K562 (cell line): ENCODE measurements at regions not wholly inside any gene's neighbourhood (a gene's known extent, or its start where the extent isn't known, plus 50 kb on each side); places are given as distances from the start of the nearest gene placed in this dataset.

Source experiments
- ATAC-seq: fragments of 200-7000 bp; cut with Tn5 transposase; 3 replicates; pipeline ENCODE4 v1.9.1; 2020; ENCODE audit warnings: moderate library complexity
- BruUV-seq: library from RNA; stranded (reverse); fragments of 400-500 nt; replicated peaks from 2 replicates; lab custom pipeline; 2021; lab: Mats Ljungman, UMichigan
- CTCF ChIA-PET: fragments of 300-600 bp; formaldehyde crosslinking; extraction: SDS; loops from one replicate; lab custom pipeline; 2021; ENCODE audit warnings: low intra/inter-chr PET ratio; lab: Yijun Ruan, JAX
- POLR2A ChIA-PET: fragments of 300-600, 350-650 bp; sonication (Branson Sonifier 250); formaldehyde crosslinking; extraction: SDS; loops from one replicate; lab custom pipeline; 2021; ENCODE audit warnings: antibody characterized with exemption, inconsistent platforms; lab: Yijun Ruan, JAX
- DNase-seq, 4 experiments: peaks; one replicate each; pipeline versions ENCODE4 v3.0.0 to v3.0.0-alpha.2; 2011 to 2018; ENCODE audit warnings: low spot score in 3 of 4, mixed read lengths in 3 of 4; ENCODE audit errors: extremely low read depth in 1 of 4
- FAIRE-seq: peaks from 2 replicates; lab custom pipeline; 2011; peaks lifted over from hg19 to GRCh38; lab: Jason Lieb, UNC
- H2AFZ ChIP-seq: 2 replicates; pipeline ENCODE4 v1.6.0; 2011; ENCODE audit warnings: low read depth, low read length, control low read depth, inconsistent platforms
- H3K27ac ChIP-seq: fragments of 200-600 bp; 3 replicates; pipeline ENCODE4 v1.8.0; 2011; ENCODE audit warnings: low read depth, mild to moderate bottlenecking, control low read depth, inconsistent platforms, low read length, moderate library complexity, mixed read lengths; ENCODE audit errors: extremely low read depth
- H3K27me3 ChIP-seq, 2 experiments: fragments of 300-600 bp in 1 of 2; 2 replicates in 1 of 2; 3 replicates in 1 of 2; pipeline versions ENCODE4 v1.6.0 to v1.8.0; 2011; ENCODE audit warnings: inconsistent platforms in 2 of 2, low read length in 2 of 2, mild to moderate bottlenecking in 1 of 2, mixed read lengths in 1 of 2, moderate library complexity in 1 of 2; ENCODE audit not compliant: control insufficient read depth in 2 of 2, insufficient read depth in 2 of 2
- H3K36me3 ChIP-seq: fragments of 300-600 bp; 3 replicates; pipeline ENCODE4 v1.8.0; 2011; ENCODE audit warnings: mild to moderate bottlenecking, low read length, inconsistent platforms; ENCODE audit not compliant: control insufficient read depth, insufficient read depth
- H3K4me1 ChIP-seq, 2 experiments: fragments of 200-600 bp in 1 of 2; replicated peaks in 1 of 2; 2 replicates in 1 of 2; 3 replicates in 1 of 2; pipeline versions ENCODE4 v1.5.1 to v1.8.0; 2011; ENCODE audit warnings: inconsistent platforms in 2 of 2, low read length in 2 of 2, mild to moderate bottlenecking in 1 of 2, mixed read lengths in 1 of 2, moderate library complexity in 1 of 2; ENCODE audit not compliant: control insufficient read depth in 2 of 2, insufficient read depth in 2 of 2
- H3K4me2 ChIP-seq: 2 replicates; pipeline ENCODE4 v1.6.1; 2011; ENCODE audit warnings: low read length, control low read depth, inconsistent platforms, mixed read lengths; ENCODE audit not compliant: insufficient read depth
- H3K4me3 ChIP-seq: fragments of 200-600 bp; sonication (generic), shearing (Covaris generic); 2 replicates; pipeline ENCODE4 v1.5.1; 2016; ENCODE audit warnings: control low read depth, inconsistent platforms
- H3K79me2 ChIP-seq: fragments of 200-600 bp; 3 replicates; pipeline ENCODE4 v1.8.0; 2011; ENCODE audit warnings: low read length, inconsistent platforms; ENCODE audit not compliant: control insufficient read depth, insufficient read depth
- H3K9ac ChIP-seq, 2 experiments: 2 replicates each; pipeline versions ENCODE4 v1.6.0 to v1.6.1; 2011; ENCODE audit warnings: low read depth in 2 of 2, low read length in 2 of 2, control low read depth in 1 of 2, inconsistent platforms in 1 of 2, mild to moderate bottlenecking in 1 of 2, mixed read lengths in 1 of 2; ENCODE audit not compliant: insufficient read depth in 1 of 2
- H3K9me1 ChIP-seq: one replicate; pipeline ENCODE4 v1.6.0; 2011; ENCODE audit warnings: inconsistent platforms, mild to moderate bottlenecking, low read length, moderate library complexity; ENCODE audit not compliant: control insufficient read depth, insufficient read depth
- H3K9me3 ChIP-seq: replicated peaks from 2 replicates; pipeline ENCODE4 v1.5.1; 2011; ENCODE audit warnings: low read depth, low read length, inconsistent platforms; ENCODE audit not compliant: control insufficient read depth, insufficient read depth
- H4K20me1 ChIP-seq: replicated peaks from 2 replicates; pipeline ENCODE4 v1.6.1; 2011; ENCODE audit warnings: low read length, inconsistent platforms, mixed read lengths; ENCODE audit not compliant: control insufficient read depth, insufficient read depth
- BACH1 ChIP-seq: fragments of 200-800 bp; sonication (Bioruptor generic); IDR thresholded peaks from 2 replicates; pipeline ENCODE4 v1.6.1; 2016; ENCODE audit warnings: missing genetic modification characterization, missing compliant biosample characterization
- BRCA1 ChIP-seq, 2 experiments: fragments of 450-650 bp in 1 of 2; sonication (generic) in 1 of 2; formaldehyde crosslinking in 1 of 2; IDR thresholded peaks; 2 replicates each; pipeline versions ENCODE4 v1.5.0 to v1.6.1; 2017 to 2020; ENCODE audit warnings: mild to moderate bottlenecking in 1 of 2, missing genetic modification reagents in 1 of 2
- C11orf30 ChIP-seq: fragments of 450-650 bp; IDR thresholded peaks from 2 replicates; pipeline ENCODE4 v1.6.1; 2016; ENCODE audit warnings: low read depth, mild to moderate bottlenecking
- DIDO1 ChIP-seq: fragments of 450-650 bp; IDR thresholded peaks from 2 replicates; pipeline ENCODE4 v1.6.1; 2016; ENCODE audit warnings: low read depth, missing biosample characterization, missing genetic modification characterization
- EGR1 ChIP-seq: fragments of 450-650 bp; conservative IDR thresholded peaks from 2 replicates; pipeline ENCODE4 v1.6.1; 2017; ENCODE audit warnings: mild to moderate bottlenecking
- KDM2B ChIP-seq: fragments of 250-450 bp; sonication (Bioruptor Pico); IDR thresholded peaks from 2 replicates; pipeline ENCODE4 v1.8.0; 2021; ENCODE audit warnings: mild to moderate bottlenecking, moderate library complexity
- MCM5 ChIP-seq: fragments of 450-650 bp; IDR thresholded peaks from 2 replicates; pipeline ENCODE4 v1.6.1; 2016; ENCODE audit warnings: low read depth
- NR3C1 ChIP-seq: sonication (generic); formaldehyde crosslinking; IDR thresholded peaks from 2 replicates; pipeline ENCODE4 v1.8.1; 2022; ENCODE audit warnings: missing genetic modification reagents
- RHOXF2B ChIP-seq: fragments of 250-450 bp; sonication (Bioruptor Pico); conservative IDR thresholded peaks from 2 replicates; pipeline ENCODE4 v1.5.1; 2021
- SMAD1 ChIP-seq: fragments of 150-350 bp; IDR thresholded peaks from 2 replicates; pipeline ENCODE4 v1.6.1; 2014; ENCODE audit warnings: low read length, low read depth; ENCODE audit not compliant: partially characterized antibody
- ZNF133 ChIP-seq: fragments of 250-450 bp; sonication (Bioruptor Pico); IDR thresholded peaks from 2 replicates; pipeline ENCODE4 v1.4.0; 2020; ENCODE audit warnings: mild to moderate bottlenecking
- ZNF311 ChIP-seq: fragments of 250-450 bp; sonication (Bioruptor Pico); IDR thresholded peaks from 2 replicates; pipeline ENCODE4 v1.4.0; 2020; ENCODE audit warnings: mild to moderate bottlenecking, moderate library complexity
- ZNF316 ChIP-seq: fragments of 450-650 bp; IDR thresholded peaks from 2 replicates; pipeline ENCODE4 v1.6.1; 2016
- ZNF384 ChIP-seq: IDR thresholded peaks from 2 replicates; pipeline ENCODE4 v1.6.1; 2012; ENCODE audit warnings: low read depth, low read length, improper control_type of control experiment
- ZNF695 ChIP-seq: fragments of 450-650 bp; formaldehyde crosslinking; IDR thresholded peaks from 2 replicates; pipeline ENCODE4 v1.4.0; 2020; ENCODE audit warnings: mild to moderate bottlenecking, moderate library complexity
- ZNF764 ChIP-seq: fragments of 250-450 bp; sonication (Bioruptor Pico); IDR thresholded peaks from 2 replicates; pipeline ENCODE4 v1.4.0; 2020; ENCODE audit warnings: low read depth, mild to moderate bottlenecking, moderate library complexity
- ZNF766 ChIP-seq: fragments of 200-800 bp; sonication (Bioruptor generic); conservative IDR thresholded peaks from 2 replicates; pipeline ENCODE4 v1.6.1; 2016; ENCODE audit warnings: missing genetic modification characterization, missing compliant biosample characterization
- WGBS: fragments of 100-300 bp; shearing (Covaris generic); methylation state at CpG from one replicate; pipeline ENCODE4 v1.1.6; 2016; ENCODE audit warnings: low coverage, mixed read lengths; ENCODE audit not compliant: insufficient coverage; ENCODE audit errors: missing lambda C conversion rate; 5-methylcytosine and 5-hydroxymethylcytosine counted together
- in situ Hi-C: fragments of 300-500 bp; cut with MboI; formaldehyde crosslinking; loops from 4 replicates; pipeline ENCODE4 v1.15.0; 2018; ENCODE audit warnings: inconsistent platforms, mixed read lengths
- intact Hi-C: fragments of 100-400 bp; cut with micrococcal nuclease; formaldehyde crosslinking; loops from 2 replicates; pipeline ENCODE4 v1.14.2; 2022
- TF ChIP-seq, protein P1 (sequence below): fragments of 200-800 bp; sonication (Bioruptor generic); IDR thresholded peaks from 2 replicates; pipeline ENCODE4 v1.6.1; 2017; ENCODE audit warnings: missing genetic modification characterization, missing compliant biosample characterization
- TF ChIP-seq, protein P2 (sequence below), 3 experiments: fragments of 200-800 bp in 1 of 3; sonication (Bioruptor generic) in 1 of 3; sonication (generic) in 1 of 3; formaldehyde crosslinking in 1 of 3; IDR thresholded peaks; 2 replicates each; pipeline versions ENCODE4 v1.6.1 to v1.8.0; 2016 to 2022; ENCODE audit warnings: mild to moderate bottlenecking in 2 of 3, missing compliant biosample characterization in 2 of 3, missing genetic modification characterization in 2 of 3, missing genetic modification reagents in 1 of 3

DNA sequence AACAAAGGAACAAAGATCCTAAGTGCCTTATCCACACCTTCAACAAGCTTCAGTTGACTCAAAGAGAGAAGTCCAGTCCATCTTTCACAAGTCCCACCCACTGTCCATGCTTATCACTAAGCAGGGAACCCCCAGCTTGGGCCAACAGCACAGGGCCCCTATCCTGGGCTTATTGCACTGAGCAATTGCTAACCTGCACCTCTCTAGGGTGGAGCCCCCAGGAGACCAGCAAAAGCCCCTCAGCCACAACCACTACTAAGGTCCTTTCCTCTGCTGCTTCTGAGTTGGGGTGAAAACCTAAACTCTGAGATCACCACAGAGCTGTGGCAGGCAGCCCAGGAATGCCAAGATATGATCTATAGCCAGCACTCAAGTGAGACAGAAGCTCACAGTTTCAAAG, 96.7 kb upstream of the PBDC1 start (continued):
- no peak for TF ChIP-seq BACH1 (tag)
- TF ChIP-seq ZNF133 (CRISPR knock-in tag), result no peak
- no peak for TF ChIP-seq ZNF766 (CRISPR knock-in tag)

DNA sequence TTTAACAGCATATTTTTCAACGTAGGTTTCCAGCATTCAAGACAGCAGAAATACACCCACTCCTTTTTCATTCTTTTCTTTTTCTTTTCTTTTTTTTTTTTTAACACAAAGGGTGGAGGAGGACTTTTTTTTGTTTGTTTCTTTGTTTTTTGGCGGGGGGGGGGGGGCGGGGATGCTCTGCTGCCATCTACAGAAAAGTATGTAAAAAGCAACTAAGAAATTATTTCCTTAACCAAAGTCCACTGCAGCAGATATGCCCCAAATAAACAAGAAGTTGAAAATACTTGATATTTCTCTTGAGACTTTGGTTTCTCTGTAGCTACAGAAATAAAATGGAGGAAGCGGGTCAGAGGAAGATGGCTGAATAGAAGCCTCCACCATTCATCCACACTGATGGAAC, 63.2 kb upstream of the PBDC1 start:
- no peaks in the 10 kb centered on the region for H3K79me2 ChIP-seq
- H3K9me1 ChIP-seq, result no peaks in the 10 kb centered on the region
- intact Hi-C loops (no loop called here), in situ Hi-C loops (no loop called here)
- no TSS peak for BruUV-seq
- DNase-seq (peak in 3 of 4 experiments; percentile 6 to 9 (median 8)), ATAC-seq (no peak), FAIRE-seq (no peak)
- no peak overlapping the region for H3K9ac ChIP-seq
- H4K20me1 ChIP-seq, result no peaks in the 10 kb centered on the region
- H3K4me3 ChIP-seq, result no peak overlapping the region
- H3K4me2 ChIP-seq, result no peak overlapping the region
- 0% methylated on average over 2 of the region's 4 CpGs for WGBS
- no peak overlapping the region for H2AFZ ChIP-seq
- no peaks in the 10 kb centered on the region for H3K4me1 ChIP-seq
- no peaks in the 10 kb centered on the region for H3K36me3 ChIP-seq
- no peaks in the 10 kb centered on the region for H3K9me3 ChIP-seq
- H3K27me3 ChIP-seq, result no peaks in the 10 kb centered on the region
- POLR2A ChIA-PET, result interaction anchor here (0.6 kb wide), 1 partner anchor 21 kb away, joined by 3 read pairs; no protein-coding TSS in a partner anchor
- no peak overlapping the region for H3K27ac ChIP-seq
- CTCF ChIA-PET, result no interaction called here
- TF ChIP-seq ZNF384 (peak; percentile 40; the same call in 1 of the 2 replicates), SMAD1 (no peak), C11orf30 (no peak), EGR1 (0 out of 2 replicates have a peak, but pooled peaks have one; percentile 24), MCM5 (no peak), ZNF311 (CRISPR knock-in tag) (no peak), ZNF764 (no peak), DIDO1 (tag) (no peak), NR3C1 (CRISPR knock-in tag) (no peak), ZNF695 (CRISPR knock-in tag) (no peak), BRCA1 (IDR thresholded peaks at IDR 0.05) (no peak), BRCA1 (CRISPR knock-in tag; IDR thresholded peaks at IDR 0.05) (no peak), RHOXF2B (CRISPR knock-in tag) (no peak), ZNF316 (no peak), KDM2B (CRISPR knock-in tag) (no peak)
- TF ChIP-seq, protein P1, sequence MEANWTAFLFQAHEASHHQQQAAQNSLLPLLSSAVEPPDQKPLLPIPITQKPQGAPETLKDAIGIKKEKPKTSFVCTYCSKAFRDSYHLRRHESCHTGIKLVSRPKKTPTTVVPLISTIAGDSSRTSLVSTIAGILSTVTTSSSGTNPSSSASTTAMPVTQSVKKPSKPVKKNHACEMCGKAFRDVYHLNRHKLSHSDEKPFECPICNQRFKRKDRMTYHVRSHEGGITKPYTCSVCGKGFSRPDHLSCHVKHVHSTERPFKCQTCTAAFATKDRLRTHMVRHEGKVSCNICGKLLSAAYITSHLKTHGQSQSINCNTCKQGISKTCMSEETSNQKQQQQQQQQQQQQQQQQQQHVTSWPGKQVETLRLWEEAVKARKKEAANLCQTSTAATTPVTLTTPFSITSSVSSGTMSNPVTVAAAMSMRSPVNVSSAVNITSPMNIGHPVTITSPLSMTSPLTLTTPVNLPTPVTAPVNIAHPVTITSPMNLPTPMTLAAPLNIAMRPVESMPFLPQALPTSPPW (CRISPR knock-in tag), result peak; percentile 52
- TF ChIP-seq, protein P2, sequence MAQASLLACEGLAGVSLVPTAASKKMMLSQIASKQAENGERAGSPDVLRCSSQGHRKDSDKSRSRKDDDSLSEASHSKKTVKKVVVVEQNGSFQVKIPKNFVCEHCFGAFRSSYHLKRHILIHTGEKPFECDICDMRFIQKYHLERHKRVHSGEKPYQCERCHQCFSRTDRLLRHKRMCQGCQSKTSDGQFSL (CRISPR knock-in tag; IDR thresholded peaks at IDR 0.05), result no peak
- TF ChIP-seq, protein P2 (tag; IDR thresholded peaks at IDR 0.05), result peak in 1 of 2 experiments; percentile 59; a peak in 1 of 4 replicates
